HG02678 (cell line): ENCODE measurements at regions not wholly inside any gene's neighbourhood (a gene's known extent, or its start where the extent isn't known, plus 50 kb on each side); places are given as distances from the start of the nearest gene placed in this dataset.
"Not testable (repeated sequence)": the region's sequence is repeated elsewhere in the genome, so short reads cannot be mapped to it uniquely, and the experiment has no call there.

Source experiments
- ATAC-seq: cut with Tn5 transposase; IDR thresholded peaks from one replicate; pipeline ENCODE4 v1.9.1; 2021; ENCODE audit warnings: mild to moderate bottlenecking, moderate library complexity; ENCODE audit not compliant: unreplicated experiment

DNA sequence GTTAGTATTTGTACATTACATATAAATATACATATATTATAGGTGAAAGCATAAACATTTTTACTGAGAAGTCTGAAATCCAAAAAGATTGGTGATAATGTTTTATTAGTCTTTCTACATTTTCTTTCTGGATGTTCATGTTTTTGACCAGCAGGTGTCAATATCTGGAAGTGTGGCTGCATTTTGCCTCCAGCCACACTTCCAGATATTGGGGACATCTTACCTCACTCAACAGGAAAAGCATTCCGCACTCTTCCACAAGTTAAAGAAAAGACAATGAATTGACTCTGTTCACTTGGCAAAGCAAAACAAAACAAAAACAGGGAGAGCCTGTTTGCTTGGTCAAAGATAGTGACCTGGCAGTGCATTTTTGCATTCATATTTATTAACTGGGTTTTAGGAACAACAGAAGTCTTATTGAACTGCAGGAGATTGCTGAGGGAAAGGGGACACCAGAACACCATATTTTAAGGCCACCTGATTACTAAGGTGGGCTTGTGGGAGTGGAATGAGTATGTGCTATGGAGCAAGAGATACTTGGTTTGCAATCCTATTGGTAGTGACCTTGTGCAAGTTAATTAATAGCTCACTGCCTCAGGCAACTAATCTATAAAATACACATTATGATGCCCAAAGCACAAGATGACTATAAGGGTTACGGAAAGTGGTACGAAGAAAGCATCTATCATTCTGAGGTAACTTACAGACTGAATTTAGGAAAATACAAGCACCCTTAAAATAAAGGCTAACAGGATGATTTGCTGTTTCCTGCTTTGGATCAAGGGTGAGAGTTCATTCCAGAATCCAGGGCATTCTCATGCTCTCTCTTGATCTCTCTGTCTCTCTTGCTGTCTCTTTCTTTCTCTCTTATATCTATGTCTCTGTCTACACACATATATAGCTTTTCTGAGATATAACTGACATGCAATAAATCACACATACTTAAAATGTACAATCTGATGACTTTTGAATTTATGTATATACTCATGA is 389.9 kb upstream of the EMCN start:
- no peak for ATAC-seq

DNA sequence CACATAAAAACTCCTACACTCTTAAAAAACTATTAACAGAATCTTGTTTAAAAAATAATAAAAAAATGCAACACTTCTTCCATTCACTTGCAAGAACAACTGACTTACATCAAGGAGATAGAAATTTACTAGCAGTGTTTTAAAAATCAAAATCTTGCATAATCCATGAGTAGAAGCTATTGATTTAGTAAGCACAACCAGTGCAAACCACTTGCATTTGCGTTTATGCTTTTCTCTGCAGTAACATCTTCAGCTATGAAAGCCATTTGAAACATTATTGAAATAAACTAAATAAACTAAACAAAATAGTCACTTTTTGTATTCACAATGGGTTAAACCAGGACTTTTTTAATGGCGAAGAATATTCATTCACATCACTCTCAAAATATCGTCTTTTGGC is 389.2 kb upstream of the EMCN start:
- no peak for ATAC-seq

DNA sequence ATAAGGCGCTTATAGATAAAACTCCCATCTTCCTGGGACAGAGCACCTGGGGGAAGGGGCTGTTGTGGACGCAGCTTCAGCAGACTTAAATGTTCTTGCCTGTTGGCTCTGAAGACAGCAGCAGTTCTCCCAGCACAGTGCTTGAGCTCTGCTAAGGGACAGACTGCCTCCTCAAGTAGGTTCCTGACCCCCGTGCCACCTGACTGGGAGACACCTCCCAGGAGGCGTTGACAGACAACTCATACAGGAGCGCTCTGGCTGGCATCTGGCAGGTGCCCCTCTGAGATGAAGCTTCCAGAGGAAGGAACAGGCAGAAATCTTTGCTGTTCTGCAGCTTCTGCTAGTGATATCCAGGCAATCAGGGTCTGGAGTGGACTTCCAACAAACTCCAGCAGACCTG is 383.1 kb upstream of the EMCN start:
- not testable (repeated sequence) for ATAC-seq

DNA sequence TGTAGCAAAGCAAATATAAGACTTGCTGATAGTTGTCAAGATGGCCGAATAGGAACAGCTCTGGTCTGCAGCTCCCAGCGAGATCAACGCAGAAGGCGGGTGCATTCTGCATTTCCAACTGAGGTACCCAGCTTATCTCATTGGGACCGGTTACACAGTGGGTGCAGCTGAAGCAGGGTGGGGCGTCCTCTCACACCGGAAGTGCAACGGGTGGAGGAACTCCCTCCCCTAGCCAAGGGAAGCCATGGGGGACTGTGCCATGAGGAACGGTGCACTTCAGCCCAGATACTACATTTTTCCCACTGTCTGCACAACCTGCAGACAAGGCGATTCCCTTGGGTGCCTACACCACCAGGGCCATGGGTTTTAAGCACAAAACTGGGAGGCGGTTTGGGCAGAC is 382.3 kb upstream of the EMCN start:
- no peak for ATAC-seq

DNA sequence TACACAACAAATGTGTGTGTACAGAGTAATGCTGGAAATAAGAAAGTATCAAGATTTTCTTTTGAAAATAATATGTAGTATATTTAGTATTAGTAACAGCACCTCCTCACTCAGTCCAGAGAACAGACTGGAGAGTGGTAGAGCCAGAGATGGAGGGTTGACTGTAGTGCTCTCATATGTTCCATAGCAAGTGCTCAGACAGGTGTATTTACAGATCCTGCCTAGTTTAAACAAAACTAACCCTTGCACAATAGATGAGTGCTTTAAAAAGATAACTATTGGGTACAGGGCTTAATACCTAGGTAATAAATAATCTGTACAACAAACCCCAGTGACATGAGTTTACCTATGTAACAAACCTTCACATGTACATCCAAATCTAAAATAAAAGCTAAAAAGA is 381.0 kb upstream of the EMCN start:
- no peak for ATAC-seq

DNA sequence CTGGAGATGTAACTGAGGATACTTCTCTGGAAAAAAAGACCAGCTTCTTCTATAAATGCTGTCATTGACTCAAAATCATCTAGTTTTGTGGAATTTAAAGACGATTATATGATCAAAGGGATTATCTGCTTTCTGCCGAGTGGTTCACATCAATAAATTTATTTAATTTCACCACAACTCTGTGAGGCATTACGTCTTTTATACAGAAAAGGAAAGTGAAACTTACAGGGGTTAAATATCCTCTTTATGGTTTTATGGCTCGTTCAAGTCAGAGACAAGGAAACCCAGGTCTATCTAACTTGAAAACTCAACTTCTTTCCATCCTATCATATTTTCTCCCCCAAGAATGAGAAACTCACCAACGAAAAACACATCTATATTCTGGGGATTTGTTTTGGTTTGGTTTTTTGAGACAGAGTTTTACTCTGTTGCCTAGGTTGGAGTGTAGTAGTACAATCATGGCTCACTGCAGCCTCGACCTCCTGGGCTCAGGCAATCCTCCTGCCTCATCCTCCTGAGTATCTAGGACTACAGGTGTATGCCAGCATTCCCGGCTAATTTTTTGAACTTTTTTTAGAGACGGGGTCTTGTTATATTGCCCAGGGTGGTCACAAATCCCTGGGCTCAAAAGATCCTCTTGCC is 377.9 kb upstream of the EMCN start:
- peak; percentile 95 for ATAC-seq

DNA sequence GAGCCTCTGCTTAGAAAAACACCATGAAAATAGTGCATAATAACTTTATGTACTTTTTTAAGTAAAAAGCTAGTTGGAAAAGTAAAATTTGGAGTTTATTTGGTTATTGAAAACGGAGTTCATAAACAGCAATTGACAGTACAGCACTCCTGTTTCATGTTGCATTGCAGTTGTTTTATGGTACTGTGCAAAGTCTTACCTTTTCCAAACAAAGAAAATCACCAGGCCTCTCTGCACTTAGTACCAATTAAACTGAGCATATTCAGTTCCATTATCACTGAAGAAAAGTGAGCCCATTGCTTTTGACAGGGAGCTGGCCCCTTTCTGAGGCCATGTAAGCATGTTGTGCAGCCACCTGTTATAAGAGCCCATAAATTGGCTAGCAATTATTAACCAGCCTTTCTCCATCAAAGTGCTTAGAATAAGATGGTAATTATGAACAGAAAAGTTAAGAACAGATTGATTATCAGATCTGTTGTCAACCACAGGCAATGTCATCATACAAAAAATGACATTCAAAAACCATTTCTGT is 376.6 kb upstream of the EMCN start:
- no peak for ATAC-seq

GRCh38 chr4:100891808-100892207 is 374.0 kb upstream of the EMCN start:
- no peak for ATAC-seq

DNA sequence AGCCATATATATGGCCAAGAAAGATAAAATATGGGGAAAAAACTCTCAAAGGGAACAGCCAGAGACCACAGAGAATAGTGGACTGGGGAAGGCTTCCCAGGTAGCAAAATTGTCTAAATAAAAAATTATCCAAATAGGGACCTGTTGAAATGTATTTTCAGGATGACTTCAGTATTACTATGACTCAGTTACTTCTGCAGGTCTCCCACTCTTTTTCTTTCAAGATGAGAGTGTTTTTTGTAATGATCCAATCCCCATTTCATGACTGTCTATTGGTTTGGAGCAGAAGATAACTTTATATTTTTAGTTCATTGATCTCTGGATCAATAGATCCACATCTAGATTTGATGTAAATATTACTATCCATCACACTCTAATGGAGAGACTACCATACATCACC is 372.1 kb upstream of the EMCN start:
- no peak for ATAC-seq

DNA sequence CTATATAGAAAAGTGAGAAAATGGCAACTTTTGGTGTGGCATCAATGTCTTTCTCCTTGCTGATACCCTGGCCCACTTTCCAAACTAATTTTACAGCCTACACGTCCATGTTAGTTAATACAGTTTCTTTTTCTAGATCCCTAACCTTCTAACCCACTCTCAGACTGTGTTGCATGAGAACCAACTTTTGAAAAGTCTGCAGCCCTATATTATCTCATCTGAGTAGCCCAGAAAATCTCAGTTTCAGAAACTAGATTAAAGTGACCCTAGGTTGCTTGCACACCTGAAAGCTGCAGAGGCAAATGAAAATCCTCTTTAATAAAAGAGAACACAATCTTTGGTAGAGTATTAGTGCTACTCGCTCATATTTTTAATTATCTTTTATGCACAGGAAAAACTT is 371.6 kb upstream of the EMCN start:
- peak; percentile 88 for ATAC-seq

DNA sequence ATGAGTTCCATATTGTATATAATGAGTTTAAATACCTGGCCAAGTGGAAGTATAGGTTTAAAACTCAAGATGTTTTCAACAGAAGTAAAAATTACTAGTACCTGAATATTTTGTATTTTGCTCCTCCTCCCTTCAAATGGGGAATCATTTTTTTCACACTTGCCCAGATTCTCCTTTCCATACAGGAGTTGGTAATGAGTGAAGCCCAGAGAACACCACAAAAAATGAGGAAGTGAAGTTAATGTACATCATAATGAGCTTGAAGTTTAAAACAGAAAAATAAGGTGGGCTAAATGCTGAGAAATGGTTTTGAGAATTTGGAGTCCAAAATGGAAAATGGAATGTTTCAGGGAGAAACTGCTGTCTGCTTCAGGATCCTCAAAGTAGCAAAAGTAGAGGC is 364.8 kb upstream of the EMCN start:
- no peak for ATAC-seq

DNA sequence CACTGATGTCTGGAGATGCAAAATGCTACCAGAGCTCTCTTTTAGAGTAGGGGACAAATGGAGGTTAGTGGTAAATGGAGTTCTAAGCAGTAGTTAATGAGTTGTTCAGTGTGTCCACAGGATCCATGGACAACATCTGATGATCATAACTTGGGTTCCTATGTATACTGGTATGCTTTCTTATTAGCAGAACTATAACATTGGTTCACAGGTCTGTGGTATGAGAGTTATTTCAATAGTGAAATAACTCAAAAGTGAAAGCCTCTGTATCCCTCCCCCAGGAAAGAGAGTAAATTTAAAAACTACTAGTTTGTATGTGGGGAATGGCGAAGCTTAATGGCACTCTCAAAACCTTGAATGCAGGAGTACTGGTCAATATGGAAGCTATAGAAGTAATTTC is 363.5 kb upstream of the EMCN start:
- ATAC-seq = no peak

DNA sequence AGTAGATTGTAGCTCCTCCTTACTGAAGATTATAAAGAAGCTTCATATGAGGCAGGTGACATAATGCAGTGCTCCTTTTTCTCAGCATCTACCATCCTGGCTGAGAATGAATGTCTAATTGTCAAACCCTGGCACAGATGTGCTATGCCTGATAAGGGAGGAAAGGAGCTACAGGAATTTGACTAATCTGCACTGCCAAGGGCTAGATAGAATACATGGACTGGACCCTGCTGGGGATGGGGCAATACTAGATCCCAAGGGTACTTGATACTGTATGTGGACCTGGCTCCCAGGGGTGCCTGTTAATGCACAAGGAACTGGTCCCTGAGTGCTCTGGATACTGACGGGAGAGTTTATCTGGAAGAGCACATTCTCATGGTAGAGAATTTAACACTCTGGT is 362.2 kb upstream of the EMCN start:
- no peak for ATAC-seq

- ATAC-seq = no peak
Measured at GRCh38 chr4:100879471-100879870, 361.6 kb upstream of the EMCN start.

- no peak for ATAC-seq
Measured at GRCh38 chr4:100876546-100876945, 358.7 kb upstream of the EMCN start.

- ATAC-seq = no peak
Measured at GRCh38 chr4:100875296-100876068, 357.7 kb upstream of the EMCN start.

GRCh38 chr4:100872811-100873210 is 355.0 kb upstream of the EMCN start:
- ATAC-seq = no peak

GRCh38 chr4:100870940-100871772 is 353.3 kb upstream of the EMCN start:
- ATAC-seq = no peak

DNA sequence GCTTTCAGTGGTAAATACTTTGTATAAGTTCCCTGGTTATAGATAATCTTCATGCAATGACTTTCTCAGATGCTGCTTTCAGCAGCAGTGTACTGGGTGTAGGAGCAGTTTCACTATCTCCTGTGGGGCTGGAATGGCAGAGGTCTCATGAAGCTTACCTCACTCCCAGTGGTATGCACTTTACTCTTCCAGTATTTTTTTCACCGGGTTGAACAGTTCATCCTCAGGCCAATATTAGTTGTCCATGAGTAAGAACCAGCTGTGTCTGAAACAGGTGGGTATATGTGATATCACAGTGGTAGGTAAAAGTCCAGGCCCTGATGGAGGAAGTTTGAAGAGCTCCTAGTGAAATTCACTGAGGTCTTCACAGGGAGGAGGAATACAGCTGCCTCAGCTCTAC is 351.5 kb upstream of the EMCN start:
- ATAC-seq = no peak

GRCh38 chr4:100868281-100868680 is 350.5 kb upstream of the EMCN start:
- ATAC-seq = not testable (repeated sequence)
